ENCODE measurements at regions not wholly inside any gene's neighbourhood (a gene's known extent, or its start where the extent isn't known, plus 50 kb on each side); places are given as distances from the start of the nearest gene placed in this dataset.

GRCh38 chr16:8372141-8372540 is 218.2 kb downstream of the TMEM114 start:
- TF ChIP-seq EZH2 (IDR thresholded peaks at IDR 0.05; ENCODE audit: low read length) (no peak), CTCF (optimal IDR thresholded peaks at IDR 0.05 in 1 of 3, IDR thresholded peaks at IDR 0.05 in 1 of 3, conservative IDR thresholded peaks at IDR 0.05 in 1 of 3; ENCODE audit: extremely low read depth in 1 of 3, insufficient read depth in 2 of 3, low read length in 3 of 3) (no peak)
